IPS-20b (cell line): ENCODE measurements at regions not wholly inside any gene's neighbourhood (a gene's known extent, or its start where the extent isn't known, plus 50 kb on each side); places are given as distances from the start of the nearest gene placed in this dataset.

Source experiments
- H3K27ac ChIP-seq: one replicate; pipeline ENCODE4 v1.5.1; 2013; ENCODE audit warnings: low read length
- H3K27me3 ChIP-seq: 2 replicates; pipeline ENCODE4 v1.6.1; 2013; ENCODE audit warnings: mild to moderate bottlenecking, low read length, inconsistent platforms; ENCODE audit not compliant: insufficient read depth
- H3K36me3 ChIP-seq: 2 replicates; pipeline ENCODE4 v1.6.1; 2013; ENCODE audit warnings: low read depth, mild to moderate bottlenecking, inconsistent platforms, low read length, moderate library complexity; ENCODE audit not compliant: insufficient read depth
- H3K4me1 ChIP-seq: 2 replicates; pipeline ENCODE4 v1.6.1; 2013; ENCODE audit warnings: mild to moderate bottlenecking, control low read depth, inconsistent platforms, low read length, moderate library complexity; ENCODE audit not compliant: insufficient read depth
- H3K4me3 ChIP-seq: 2 replicates; pipeline ENCODE4 v1.5.1; 2013; ENCODE audit warnings: mild to moderate bottlenecking, low read length, inconsistent platforms
- H3K9ac ChIP-seq: 2 replicates; pipeline ENCODE4 v1.6.1; 2013; ENCODE audit warnings: low read depth, mild to moderate bottlenecking, inconsistent platforms, low read length, moderate library complexity
- H3K9me3 ChIP-seq: 2 replicates; pipeline ENCODE4 v1.6.1; 2013; ENCODE audit warnings: mild to moderate bottlenecking, low read depth, low read length, inconsistent platforms; ENCODE audit not compliant: insufficient read depth

DNA sequence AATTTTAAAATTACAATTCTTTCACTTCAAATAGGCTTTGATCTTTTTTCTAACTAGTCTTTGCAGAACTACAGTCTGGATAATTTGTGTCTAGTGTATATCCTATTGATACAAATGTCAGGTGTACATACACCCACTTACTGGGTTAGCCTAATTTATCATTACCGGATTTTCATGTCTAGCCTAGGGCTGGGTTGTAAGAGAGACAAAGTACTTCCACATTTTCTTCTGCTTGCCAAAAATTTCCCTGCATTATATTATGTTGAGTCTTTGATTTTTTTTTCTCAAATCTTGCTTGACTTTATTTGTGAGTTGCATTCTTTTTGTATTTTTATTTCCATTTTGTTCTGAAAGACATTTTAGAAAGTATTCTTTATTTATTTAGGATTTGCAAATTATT, 284.8 kb upstream of the FZD8 start:
- no peaks in the 10 kb centered on the region for H3K27me3 ChIP-seq
- H3K36me3 ChIP-seq: no peaks in the 10 kb centered on the region
- H3K9me3 ChIP-seq: no peaks in the 10 kb centered on the region
- H3K9ac ChIP-seq: no peak overlapping the region
- H3K27ac ChIP-seq: no peak overlapping the region
- peaks cover 24% of the 10 kb centered on the region for H3K4me1 ChIP-seq
- H3K4me3 ChIP-seq: no peak overlapping the region

DNA sequence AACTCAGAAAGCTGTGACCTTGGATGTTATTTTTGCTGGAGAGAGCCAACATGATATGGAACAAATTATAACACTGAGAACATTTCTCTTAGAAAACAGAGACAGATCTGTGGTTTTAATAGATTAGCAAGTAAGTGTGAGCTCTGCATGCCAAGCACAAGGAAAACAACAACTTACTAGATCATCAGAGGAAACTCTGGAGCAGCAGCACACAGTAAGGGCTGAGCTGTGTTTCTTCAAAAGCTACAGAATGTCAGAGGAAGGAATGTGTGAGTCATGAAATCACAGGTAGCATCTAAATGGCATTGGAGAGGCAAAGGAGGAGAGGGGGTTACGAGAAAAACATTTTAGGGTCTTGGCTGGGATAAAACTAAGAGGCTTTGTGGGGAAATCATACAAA, 283.4 kb upstream of the FZD8 start:
- Histone ChIP-seq H3K4me3 (no peak overlapping the region), H3K36me3 (no peaks in the 10 kb centered on the region), H3K27ac (no peak overlapping the region), H3K9me3 (no peaks in the 10 kb centered on the region), H3K27me3 (no peaks in the 10 kb centered on the region), H3K4me1 (peaks cover 24% of the 10 kb centered on the region), H3K9ac (no peak overlapping the region)

DNA sequence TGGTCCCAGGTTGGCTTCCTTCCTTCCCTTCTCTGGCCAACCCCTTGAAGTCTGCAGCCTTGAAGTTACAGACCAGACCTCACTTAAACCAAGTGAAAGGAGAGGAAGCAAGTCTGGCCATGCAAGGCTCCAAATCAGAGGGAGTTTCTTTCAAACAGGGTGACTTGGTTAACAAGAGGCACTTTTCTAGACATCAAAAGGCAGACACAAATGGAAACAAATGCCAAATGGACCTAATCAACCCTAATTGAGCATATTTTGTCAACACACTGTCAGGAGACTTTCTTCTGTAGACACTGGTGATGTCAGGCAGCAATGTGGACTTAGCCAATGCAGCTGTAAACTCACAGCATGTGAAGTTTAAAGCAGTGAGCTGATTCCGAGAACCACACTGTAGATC, 282.7 kb upstream of the FZD8 start:
- Histone ChIP-seq H3K4me3 (no peak overlapping the region), H3K4me1 (peaks cover 24% of the 10 kb centered on the region), H3K9me3 (no peaks in the 10 kb centered on the region), H3K9ac (no peak overlapping the region), H3K36me3 (no peaks in the 10 kb centered on the region), H3K27ac (no peak overlapping the region), H3K27me3 (no peaks in the 10 kb centered on the region)

DNA sequence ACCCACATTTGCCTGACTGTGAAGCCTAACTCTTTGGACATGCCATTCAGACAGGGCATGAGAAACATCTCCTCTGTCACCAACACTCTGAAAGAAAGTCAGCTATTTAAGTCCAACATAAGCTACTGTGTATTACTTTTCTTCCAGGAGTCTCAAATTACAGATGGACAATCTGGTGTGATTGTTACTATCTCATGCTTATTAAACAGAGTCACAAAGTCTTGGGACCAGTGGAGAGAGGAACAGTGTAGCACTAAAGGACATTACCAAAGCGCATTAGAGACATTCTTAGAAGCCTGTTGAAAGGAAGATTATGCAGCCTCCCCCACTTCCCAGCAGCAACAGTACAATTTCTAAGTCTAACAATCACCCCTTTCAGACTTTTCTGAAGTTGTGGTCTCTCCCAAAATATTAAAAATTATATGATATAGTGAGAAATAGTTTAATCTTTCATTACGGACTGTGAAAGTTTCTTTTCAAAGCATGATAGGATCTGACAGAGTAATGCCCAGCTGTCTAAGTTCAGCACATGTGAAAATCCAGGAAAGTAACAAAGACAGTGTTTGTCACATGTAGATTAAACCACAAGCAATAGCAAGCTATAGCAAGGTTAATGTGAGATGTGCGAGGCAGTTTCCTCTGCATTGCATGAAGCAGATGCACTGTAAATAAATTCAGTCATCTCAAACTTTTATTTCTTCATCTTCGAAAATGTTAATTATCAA, 280.9 kb upstream of the FZD8 start:
- Histone ChIP-seq H3K4me1 (peaks cover 21% of the 10 kb centered on the region), H3K27me3 (no peaks in the 10 kb centered on the region), H3K36me3 (no peaks in the 10 kb centered on the region), H3K9me3 (no peaks in the 10 kb centered on the region), H3K9ac (no peak overlapping the region), H3K4me3 (no peak overlapping the region), H3K27ac (no peak overlapping the region)

DNA sequence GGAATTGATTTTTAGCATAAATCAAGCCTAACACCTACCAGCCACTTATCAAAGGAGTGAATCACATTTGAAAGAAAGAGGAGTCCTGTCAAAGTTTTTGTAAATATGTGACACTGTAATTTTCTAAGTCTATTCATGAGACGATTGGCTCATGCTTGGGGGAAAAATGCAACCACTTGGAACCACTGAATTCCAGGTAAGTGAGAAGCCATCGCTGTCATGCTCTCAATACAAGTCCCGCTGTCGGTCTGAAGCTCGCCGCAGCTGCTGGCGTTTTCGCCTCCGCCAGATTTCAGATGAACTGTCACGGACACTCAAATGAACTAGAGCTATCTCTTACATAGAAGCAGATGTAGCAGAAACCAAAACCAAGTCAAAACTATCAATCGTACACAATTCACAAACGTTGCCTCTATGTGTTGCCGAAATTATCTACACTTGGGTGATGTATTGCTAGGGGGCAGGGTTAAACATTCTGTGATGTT, 279.8 kb upstream of the FZD8 start:
- Histone ChIP-seq H3K27ac (no peak overlapping the region), H3K9me3 (no peaks in the 10 kb centered on the region), H3K4me1 (peaks cover 18% of the 10 kb centered on the region), H3K9ac (no peak overlapping the region), H3K36me3 (no peaks in the 10 kb centered on the region), H3K4me3 (no peak overlapping the region), H3K27me3 (no peaks in the 10 kb centered on the region)

DNA sequence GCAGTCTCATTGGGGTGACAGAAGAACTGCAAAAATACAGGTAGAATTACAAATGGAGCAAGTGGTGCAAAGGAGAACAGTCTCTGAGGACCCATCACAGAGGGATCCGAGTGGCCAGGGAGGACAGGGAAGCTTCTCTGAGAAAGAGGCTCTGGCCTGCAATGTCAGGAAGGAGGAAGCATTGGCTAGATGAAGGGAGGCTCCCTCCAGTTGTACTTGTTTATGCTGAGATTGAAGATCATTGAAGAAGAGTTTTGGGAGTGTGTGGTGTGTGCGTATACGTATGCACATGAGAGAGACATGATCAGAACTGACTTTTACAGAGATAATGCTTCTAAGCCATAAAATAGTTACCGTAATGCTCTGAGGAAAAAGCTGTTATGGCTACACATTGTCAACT, 274.7 kb upstream of the FZD8 start:
- no peaks in the 10 kb centered on the region for H3K36me3 ChIP-seq
- H3K4me3 ChIP-seq: no peak overlapping the region
- H3K9me3 ChIP-seq: no peaks in the 10 kb centered on the region
- H3K27ac ChIP-seq: no peak overlapping the region
- H3K9ac ChIP-seq: no peak overlapping the region
- H3K27me3 ChIP-seq: no peaks in the 10 kb centered on the region
- H3K4me1 ChIP-seq: peaks cover 10% of the 10 kb centered on the region

DNA sequence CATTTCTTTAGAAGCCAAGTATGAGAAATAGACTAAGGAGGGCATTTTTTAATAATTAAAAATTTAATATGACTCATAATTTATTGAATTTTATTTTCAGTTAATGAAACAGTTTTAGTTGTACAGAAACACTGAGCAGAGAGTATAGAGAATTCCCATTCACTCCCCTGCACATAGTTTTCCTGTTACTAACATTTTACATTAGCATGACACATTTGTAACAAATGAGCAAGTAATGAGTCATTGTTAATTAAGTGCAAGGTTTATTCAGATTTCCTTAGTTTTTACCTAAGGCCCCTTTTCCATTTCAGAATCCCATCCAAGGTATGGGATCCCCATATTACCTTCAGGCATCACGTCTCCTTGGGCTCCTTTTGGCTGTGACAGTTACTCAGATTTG, 271.5 kb upstream of the FZD8 start:
- Histone ChIP-seq H3K4me3 (no peak overlapping the region), H3K4me1 (peaks cover 25% of the 10 kb centered on the region), H3K9me3 (no peaks in the 10 kb centered on the region), H3K9ac (no peak overlapping the region), H3K27me3 (no peaks in the 10 kb centered on the region), H3K27ac (no peak overlapping the region), H3K36me3 (no peaks in the 10 kb centered on the region)

DNA sequence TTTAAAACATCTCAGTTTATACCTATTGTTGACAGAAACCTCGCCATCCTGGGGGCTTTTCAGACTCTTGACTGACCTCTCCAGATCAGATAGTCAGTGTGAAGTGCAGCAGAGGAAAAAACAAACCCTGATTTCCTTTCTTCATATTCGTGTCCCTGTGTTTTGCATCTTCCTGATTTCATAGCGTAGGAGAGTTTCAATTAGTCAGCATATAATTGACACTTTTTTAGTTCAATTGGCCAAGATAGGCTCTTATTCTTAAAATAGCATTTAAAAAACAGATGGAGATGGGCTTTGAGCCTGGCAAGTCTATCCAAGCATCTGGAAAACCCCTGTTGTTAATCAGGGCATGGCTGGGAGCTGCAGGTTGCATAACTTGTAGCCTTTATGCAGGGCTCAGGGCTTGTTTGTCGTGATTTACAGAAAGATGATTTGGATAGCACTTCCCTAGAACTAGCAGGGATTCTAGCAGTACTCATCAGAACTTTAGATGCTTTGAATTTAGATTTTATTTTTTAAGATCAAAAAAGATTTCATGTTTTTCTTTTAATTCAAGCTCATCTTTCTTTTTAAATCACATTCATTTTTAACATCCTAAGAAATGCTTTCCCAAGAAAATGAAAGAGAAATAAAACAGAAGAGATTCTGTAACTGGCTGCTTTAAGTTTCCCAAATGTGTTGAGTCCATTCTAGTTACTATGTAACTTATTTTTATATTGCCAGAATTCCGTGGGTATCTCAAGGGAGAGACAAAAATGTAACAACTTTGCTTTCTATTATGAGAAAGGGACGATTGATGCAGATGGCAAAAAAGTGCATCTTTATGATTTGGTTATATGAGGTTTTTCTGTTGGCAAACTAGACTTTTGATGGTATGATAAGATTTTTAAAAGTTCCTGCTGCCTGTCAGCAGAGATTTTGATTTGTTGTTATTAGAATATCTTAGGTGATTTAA, 270.8 kb upstream of the FZD8 start:
- Histone ChIP-seq H3K9ac (no peak overlapping the region), H3K9me3 (no peaks in the 10 kb centered on the region), H3K4me3 (no peak overlapping the region), H3K4me1 (peaks cover 33% of the 10 kb centered on the region), H3K27me3 (no peaks in the 10 kb centered on the region), H3K27ac (no peak overlapping the region), H3K36me3 (no peaks in the 10 kb centered on the region)

DNA sequence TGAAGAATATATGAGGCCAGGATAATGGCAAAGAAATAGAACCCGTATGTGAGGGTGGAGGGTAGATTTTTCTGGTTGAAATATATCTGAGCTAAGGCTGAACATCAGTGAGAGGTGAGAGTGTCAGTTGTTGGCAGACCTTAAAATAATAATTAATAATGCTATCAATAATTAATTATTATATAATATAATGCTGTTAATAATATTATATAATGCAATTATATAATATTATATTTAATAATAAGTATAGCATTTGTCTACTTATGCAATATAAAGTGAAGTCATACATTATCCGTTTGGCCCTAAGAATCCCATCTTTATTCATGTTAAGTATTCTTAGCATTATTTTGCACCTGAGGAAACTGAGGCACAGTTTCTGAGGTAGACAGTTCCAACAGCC, 269.9 kb upstream of the FZD8 start:
- Histone ChIP-seq H3K36me3 (no peaks in the 10 kb centered on the region), H3K27ac (no peak overlapping the region), H3K4me1 (peaks cover 33% of the 10 kb centered on the region), H3K27me3 (no peaks in the 10 kb centered on the region), H3K9me3 (no peaks in the 10 kb centered on the region), H3K4me3 (no peak overlapping the region), H3K9ac (no peak overlapping the region)

DNA sequence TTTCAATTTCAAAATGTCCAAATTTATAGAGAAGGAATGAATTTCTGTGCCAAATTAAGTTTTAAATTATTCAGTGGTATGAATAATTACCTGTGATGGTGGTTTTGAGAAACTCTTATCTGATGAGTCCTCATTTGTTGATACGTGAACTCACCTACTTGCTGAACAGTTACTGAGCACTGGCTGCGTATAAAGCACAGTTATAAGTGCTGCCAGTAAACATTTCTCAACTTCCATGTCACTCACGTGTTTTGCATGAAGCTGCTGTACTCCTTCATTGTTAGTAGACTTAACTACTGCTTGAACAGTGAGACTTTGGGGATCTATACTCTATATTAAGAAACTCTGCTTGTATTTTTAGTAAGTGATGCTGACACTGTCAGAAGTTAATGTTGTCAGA, 269.1 kb upstream of the FZD8 start:
- Histone ChIP-seq H3K9me3 (no peaks in the 10 kb centered on the region), H3K4me1 (peaks cover 33% of the 10 kb centered on the region), H3K27ac (no peak overlapping the region), H3K36me3 (no peaks in the 10 kb centered on the region), H3K4me3 (no peak overlapping the region), H3K27me3 (no peaks in the 10 kb centered on the region), H3K9ac (no peak overlapping the region)

DNA sequence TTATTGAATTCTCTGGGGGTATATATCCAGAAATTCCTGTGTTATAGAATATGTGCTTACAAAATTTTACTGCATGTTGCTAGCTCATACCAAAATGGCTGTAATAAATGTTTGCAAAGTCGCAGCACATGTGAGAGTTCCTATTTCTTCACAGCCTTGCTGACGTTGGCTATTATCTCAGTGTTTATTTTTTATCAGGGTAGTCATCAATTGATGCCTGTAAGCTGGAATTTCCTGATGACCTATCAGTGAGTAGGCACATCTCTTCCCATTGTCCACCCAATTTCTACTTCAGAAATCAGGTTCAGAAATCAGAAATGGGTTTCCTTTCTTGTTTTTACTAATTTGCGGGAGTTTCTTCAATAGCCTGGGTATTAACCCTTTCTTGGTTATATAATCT, 268.1 kb upstream of the FZD8 start:
- Histone ChIP-seq H3K27ac (no peak overlapping the region), H3K4me3 (no peak overlapping the region), H3K27me3 (no peaks in the 10 kb centered on the region), H3K4me1 (peaks cover 33% of the 10 kb centered on the region), H3K9ac (no peak overlapping the region), H3K9me3 (no peaks in the 10 kb centered on the region), H3K36me3 (no peaks in the 10 kb centered on the region)
